HG03565 (cell line): ENCODE measurements at regions not wholly inside any gene's neighbourhood (a gene's known extent, or its start where the extent isn't known, plus 50 kb on each side); places are given as distances from the start of the nearest gene placed in this dataset.
A peak's percentile ranks its signal among the peaks of the same experiment; 100 is the strongest.
"Not testable (repeated sequence)": the region's sequence is repeated elsewhere in the genome, so short reads cannot be mapped to it uniquely, and the experiment has no call there.

Experiments used
- ATAC-seq: cut with Tn5 transposase; IDR thresholded peaks from one replicate; pipeline ENCODE4 v1.9.1; 2021; ENCODE audit warnings: mild to moderate bottlenecking, moderate library complexity; ENCODE audit not compliant: unreplicated experiment

GRCh38 chrY:19541475-19542306 lies 202.8 kb downstream of the KDM5D start:
- ATAC-seq = peak; percentile 95

GRCh38 chrY:19535697-19536096 lies 208.8 kb downstream of the KDM5D start:
- ATAC-seq = not testable (repeated sequence)

GRCh38 chrY:19521976-19522375 lies 222.6 kb downstream of the KDM5D start:
- ATAC-seq = no peak

GRCh38 chrY:19503092-19503449 lies 241.5 kb downstream of the KDM5D start:
- no peak for ATAC-seq

- ATAC-seq = no peak
Measured at GRCh38 chrY:19502169-19503091, 242.1 kb downstream of the KDM5D start.

- ATAC-seq = no peak
Measured at GRCh38 chrY:19498556-19498955, 246.0 kb downstream of the KDM5D start.

GRCh38 chrY:19487494-19487893 lies 257.0 kb downstream of the KDM5D start:
- no peak for ATAC-seq

GRCh38 chrY:19484997-19485396 lies 259.5 kb downstream of the KDM5D start:
- no peak for ATAC-seq

- no peak for ATAC-seq
Measured at GRCh38 chrY:19479141-19479540, 265.4 kb downstream of the KDM5D start.

GRCh38 chrY:19477959-19478358 lies 266.6 kb downstream of the KDM5D start:
- ATAC-seq = no peak

- no peak for ATAC-seq
Measured at GRCh38 chrY:19465809-19466208, 278.7 kb downstream of the KDM5D start.

- no peak for ATAC-seq
Measured at GRCh38 chrY:19456855-19457448, 287.6 kb downstream of the KDM5D start.

GRCh38 chrY:19433059-19433458 lies 311.5 kb downstream of the KDM5D start:
- peak; percentile 63 for ATAC-seq

- ATAC-seq = no peak
Measured at GRCh38 chrY:19427736-19428518, 316.6 kb downstream of the KDM5D start.

- ATAC-seq = not testable (repeated sequence)
Measured at GRCh38 chrY:19427191-19427590, 317.3 kb downstream of the KDM5D start.

GRCh38 chrY:19410980-19411766 lies 333.4 kb downstream of the KDM5D start:
- ATAC-seq = no peak

GRCh38 chrY:19406246-19406645 lies 338.3 kb downstream of the KDM5D start:
- no peak for ATAC-seq

GRCh38 chrY:19405598-19405997 lies 338.9 kb downstream of the KDM5D start:
- no peak for ATAC-seq

- no peak for ATAC-seq
Measured at GRCh38 chrY:19392876-19393275, 351.6 kb downstream of the KDM5D start.

GRCh38 chrY:19391922-19392321 lies 352.6 kb downstream of the KDM5D start:
- ATAC-seq = peak; percentile 63
